WERI-Rb-1 (cell line): ENCODE measurements at regions not wholly inside any gene's neighbourhood (a gene's known extent, or its start where the extent isn't known, plus 50 kb on each side); places are given as distances from the start of the nearest gene placed in this dataset.

Experiments
- DNase-seq: peaks from one replicate; pipeline ENCODE4 v3.0.0-alpha.2; 2020
- H3K27ac ChIP-seq: fragments of 250-450 bp; sonication (Bioruptor Pico); 2 replicates; pipeline ENCODE4 v1.5.1; 2020; ENCODE audit warnings: mild to moderate bottlenecking, moderate library complexity
- H3K27me3 ChIP-seq: fragments of 250-450 bp; sonication (Bioruptor Pico); 2 replicates; pipeline ENCODE4 v1.5.1; 2021; ENCODE audit warnings: mild to moderate bottlenecking, low read depth, moderate library complexity; ENCODE audit not compliant: insufficient read depth, severe bottlenecking
- H3K36me3 ChIP-seq: fragments of 250-450 bp; sonication (Bioruptor Pico); 2 replicates; pipeline ENCODE4 v1.5.1; 2020; ENCODE audit warnings: mild to moderate bottlenecking, moderate library complexity
- H3K4me3 ChIP-seq: 2 replicates; pipeline ENCODE4 v1.5.1; 2011; ENCODE audit warnings: low read depth, mild to moderate bottlenecking, control low read depth, low read length
- H3K9me3 ChIP-seq: fragments of 250-450 bp; sonication (Bioruptor Pico); 2 replicates; pipeline ENCODE4 v1.5.1; 2021; ENCODE audit warnings: mild to moderate bottlenecking, moderate library complexity; ENCODE audit not compliant: severe bottlenecking
- CTCF ChIP-seq: IDR thresholded peaks from 2 replicates; pipeline ENCODE4 v1.5.1; 2011; ENCODE audit warnings: low read depth, mild to moderate bottlenecking, control low read depth, inconsistent platforms, low read length

GRCh38 chr1:224513787-224514209 is 79.2 kb upstream of the WDR26 start:
- no peak overlapping the region for H3K4me3 ChIP-seq
- no peak overlapping the region for H3K27ac ChIP-seq
- no peaks in the 10 kb centered on the region for H3K9me3 ChIP-seq
- H3K36me3 ChIP-seq, result no peaks in the 10 kb centered on the region
- TF ChIP-seq CTCF, result peak; percentile 63
- peak; percentile 71 for DNase-seq
- no peaks in the 10 kb centered on the region for H3K27me3 ChIP-seq

GRCh38 chr1:224517171-224517570 is 82.6 kb upstream of the WDR26 start:
- H3K27ac ChIP-seq, result no peak overlapping the region
- no peaks in the 10 kb centered on the region for H3K36me3 ChIP-seq
- TF ChIP-seq CTCF, result no peak
- no peak overlapping the region for H3K4me3 ChIP-seq
- H3K27me3 ChIP-seq, result no peaks in the 10 kb centered on the region
- no peaks in the 10 kb centered on the region for H3K9me3 ChIP-seq
- DNase-seq, result no peak

- Histone ChIP-seq H3K27me3 (no peaks in the 10 kb centered on the region), H3K4me3 (no peak overlapping the region), H3K9me3 (no peaks in the 10 kb centered on the region), H3K27ac (no peak overlapping the region), H3K36me3 (no peaks in the 10 kb centered on the region)
- no peak for TF ChIP-seq CTCF
- DNase-seq, result no peak
Measured at GRCh38 chr1:224518528-224518927, 83.9 kb upstream of the WDR26 start.

DNA sequence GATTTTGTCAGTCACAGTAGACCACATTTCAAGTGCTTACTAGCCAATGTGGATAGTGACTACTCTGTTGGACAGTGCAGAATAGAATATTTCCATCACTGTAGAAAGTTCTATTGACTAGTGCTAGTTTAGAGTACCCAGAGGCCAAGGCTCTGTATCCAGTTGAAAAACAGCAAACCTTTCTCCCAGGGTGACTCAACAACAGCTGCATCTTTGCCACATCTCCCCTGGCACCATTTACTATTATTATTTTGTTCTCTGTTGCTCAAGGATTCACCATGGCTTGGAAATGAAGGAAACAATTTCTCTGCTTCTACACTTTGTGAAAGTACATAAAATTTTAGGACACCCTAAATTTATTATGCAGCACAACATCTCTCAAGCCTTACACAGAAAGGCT is 85.3 kb upstream of the WDR26 start:
- no peak for DNase-seq
- no peaks in the 10 kb centered on the region for H3K36me3 ChIP-seq
- H3K9me3 ChIP-seq, result no peaks in the 10 kb centered on the region
- no peak overlapping the region for H3K27ac ChIP-seq
- H3K4me3 ChIP-seq, result no peak overlapping the region
- no peaks in the 10 kb centered on the region for H3K27me3 ChIP-seq
- no peak for TF ChIP-seq CTCF

DNA sequence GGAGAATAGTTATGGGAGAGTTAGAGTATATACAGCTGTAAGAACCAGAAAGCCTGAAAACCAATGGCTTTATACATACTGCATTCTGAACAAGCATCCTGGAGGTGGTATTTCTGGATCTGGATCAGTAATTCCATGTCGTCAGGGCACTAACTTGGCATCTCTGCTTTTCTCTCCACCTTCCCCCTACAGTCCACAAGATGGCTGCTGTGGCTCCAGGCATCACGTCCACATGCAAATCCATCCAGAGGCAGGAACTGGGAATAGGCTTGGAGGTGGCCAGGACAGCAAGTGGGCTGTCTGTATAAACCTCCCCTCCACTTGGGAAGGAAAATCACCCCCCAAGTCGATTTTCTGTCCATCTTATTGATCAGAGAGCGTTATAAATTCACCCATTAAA is 86.2 kb upstream of the WDR26 start:
- Histone ChIP-seq H3K27me3 (no peaks in the 10 kb centered on the region), H3K36me3 (no peaks in the 10 kb centered on the region), H3K4me3 (no peak overlapping the region), H3K9me3 (no peaks in the 10 kb centered on the region), H3K27ac (no peak overlapping the region)
- no peak for DNase-seq
- no peak for TF ChIP-seq CTCF

DNA sequence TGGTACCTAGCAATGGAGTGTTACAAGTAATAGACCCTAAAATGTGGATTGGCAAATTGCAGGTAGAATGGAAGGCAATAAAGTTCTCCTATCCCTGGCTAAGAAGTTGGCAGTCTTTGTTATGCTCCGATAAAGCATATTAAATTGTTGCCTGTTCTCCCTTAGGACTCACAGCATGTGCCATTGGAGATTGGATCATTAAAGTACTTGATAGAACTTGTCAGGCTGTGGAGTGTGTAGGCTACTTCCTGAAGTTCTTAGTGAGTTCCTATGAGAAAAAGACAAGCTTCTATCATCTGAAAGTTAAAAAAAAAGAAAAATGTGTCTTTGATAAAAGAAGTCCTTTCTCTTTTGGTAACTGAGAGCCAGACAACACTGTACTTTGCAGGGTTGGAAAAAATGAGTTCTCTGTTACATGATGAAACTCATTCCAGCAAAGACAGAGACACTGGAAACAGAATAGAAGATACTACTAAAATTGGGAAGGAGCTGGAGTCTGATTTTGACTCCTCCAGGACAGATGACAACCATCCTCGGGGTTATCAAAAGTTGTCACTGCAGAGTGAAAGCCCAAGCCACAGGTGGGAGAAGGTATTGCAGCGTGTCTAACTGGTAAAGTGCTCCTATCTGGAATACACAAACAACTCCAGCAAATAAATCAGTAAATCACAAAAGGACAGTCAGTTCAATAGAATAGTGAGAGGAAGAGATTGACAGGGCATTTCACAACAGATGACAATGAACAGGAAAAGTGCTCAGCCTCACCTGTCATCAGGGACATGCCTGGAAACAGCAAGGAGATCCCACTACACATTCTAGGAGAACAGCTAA is 87.5 kb upstream of the WDR26 start:
- no peaks in the 10 kb centered on the region for H3K36me3 ChIP-seq
- no peaks in the 10 kb centered on the region for H3K9me3 ChIP-seq
- H3K27me3 ChIP-seq, result no peaks in the 10 kb centered on the region
- H3K4me3 ChIP-seq, result no peak overlapping the region
- no peak for DNase-seq
- no peak for TF ChIP-seq CTCF
- H3K27ac ChIP-seq, result no peak overlapping the region
